ENCODE measurements at regions not wholly inside any gene's neighbourhood (a gene's known extent, or its start where the extent isn't known, plus 50 kb on each side); places are given as distances from the start of the nearest gene placed in this dataset.

DNA sequence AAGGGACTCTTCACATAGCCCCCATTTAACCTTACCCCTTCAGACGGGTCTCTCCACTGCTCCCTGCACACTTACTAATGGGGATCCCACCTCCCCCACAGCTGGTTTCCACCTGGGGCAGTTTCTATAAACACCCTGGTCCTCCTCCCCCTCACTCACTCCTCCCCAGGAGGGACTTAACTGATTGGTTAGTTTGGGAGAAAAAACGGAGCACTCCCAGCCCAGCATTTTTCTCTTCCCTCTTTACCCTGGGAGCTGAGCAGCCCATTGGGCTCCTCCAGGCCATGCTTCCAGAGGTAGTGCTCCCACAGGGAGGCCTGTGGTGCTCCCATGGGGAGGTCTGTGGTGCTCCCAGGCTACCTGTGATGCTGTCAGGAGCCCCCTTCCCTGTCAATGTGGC lies 93.7 kb downstream of the MIS18A start (continued):
- TF ChIP-seq, protein P1, sequence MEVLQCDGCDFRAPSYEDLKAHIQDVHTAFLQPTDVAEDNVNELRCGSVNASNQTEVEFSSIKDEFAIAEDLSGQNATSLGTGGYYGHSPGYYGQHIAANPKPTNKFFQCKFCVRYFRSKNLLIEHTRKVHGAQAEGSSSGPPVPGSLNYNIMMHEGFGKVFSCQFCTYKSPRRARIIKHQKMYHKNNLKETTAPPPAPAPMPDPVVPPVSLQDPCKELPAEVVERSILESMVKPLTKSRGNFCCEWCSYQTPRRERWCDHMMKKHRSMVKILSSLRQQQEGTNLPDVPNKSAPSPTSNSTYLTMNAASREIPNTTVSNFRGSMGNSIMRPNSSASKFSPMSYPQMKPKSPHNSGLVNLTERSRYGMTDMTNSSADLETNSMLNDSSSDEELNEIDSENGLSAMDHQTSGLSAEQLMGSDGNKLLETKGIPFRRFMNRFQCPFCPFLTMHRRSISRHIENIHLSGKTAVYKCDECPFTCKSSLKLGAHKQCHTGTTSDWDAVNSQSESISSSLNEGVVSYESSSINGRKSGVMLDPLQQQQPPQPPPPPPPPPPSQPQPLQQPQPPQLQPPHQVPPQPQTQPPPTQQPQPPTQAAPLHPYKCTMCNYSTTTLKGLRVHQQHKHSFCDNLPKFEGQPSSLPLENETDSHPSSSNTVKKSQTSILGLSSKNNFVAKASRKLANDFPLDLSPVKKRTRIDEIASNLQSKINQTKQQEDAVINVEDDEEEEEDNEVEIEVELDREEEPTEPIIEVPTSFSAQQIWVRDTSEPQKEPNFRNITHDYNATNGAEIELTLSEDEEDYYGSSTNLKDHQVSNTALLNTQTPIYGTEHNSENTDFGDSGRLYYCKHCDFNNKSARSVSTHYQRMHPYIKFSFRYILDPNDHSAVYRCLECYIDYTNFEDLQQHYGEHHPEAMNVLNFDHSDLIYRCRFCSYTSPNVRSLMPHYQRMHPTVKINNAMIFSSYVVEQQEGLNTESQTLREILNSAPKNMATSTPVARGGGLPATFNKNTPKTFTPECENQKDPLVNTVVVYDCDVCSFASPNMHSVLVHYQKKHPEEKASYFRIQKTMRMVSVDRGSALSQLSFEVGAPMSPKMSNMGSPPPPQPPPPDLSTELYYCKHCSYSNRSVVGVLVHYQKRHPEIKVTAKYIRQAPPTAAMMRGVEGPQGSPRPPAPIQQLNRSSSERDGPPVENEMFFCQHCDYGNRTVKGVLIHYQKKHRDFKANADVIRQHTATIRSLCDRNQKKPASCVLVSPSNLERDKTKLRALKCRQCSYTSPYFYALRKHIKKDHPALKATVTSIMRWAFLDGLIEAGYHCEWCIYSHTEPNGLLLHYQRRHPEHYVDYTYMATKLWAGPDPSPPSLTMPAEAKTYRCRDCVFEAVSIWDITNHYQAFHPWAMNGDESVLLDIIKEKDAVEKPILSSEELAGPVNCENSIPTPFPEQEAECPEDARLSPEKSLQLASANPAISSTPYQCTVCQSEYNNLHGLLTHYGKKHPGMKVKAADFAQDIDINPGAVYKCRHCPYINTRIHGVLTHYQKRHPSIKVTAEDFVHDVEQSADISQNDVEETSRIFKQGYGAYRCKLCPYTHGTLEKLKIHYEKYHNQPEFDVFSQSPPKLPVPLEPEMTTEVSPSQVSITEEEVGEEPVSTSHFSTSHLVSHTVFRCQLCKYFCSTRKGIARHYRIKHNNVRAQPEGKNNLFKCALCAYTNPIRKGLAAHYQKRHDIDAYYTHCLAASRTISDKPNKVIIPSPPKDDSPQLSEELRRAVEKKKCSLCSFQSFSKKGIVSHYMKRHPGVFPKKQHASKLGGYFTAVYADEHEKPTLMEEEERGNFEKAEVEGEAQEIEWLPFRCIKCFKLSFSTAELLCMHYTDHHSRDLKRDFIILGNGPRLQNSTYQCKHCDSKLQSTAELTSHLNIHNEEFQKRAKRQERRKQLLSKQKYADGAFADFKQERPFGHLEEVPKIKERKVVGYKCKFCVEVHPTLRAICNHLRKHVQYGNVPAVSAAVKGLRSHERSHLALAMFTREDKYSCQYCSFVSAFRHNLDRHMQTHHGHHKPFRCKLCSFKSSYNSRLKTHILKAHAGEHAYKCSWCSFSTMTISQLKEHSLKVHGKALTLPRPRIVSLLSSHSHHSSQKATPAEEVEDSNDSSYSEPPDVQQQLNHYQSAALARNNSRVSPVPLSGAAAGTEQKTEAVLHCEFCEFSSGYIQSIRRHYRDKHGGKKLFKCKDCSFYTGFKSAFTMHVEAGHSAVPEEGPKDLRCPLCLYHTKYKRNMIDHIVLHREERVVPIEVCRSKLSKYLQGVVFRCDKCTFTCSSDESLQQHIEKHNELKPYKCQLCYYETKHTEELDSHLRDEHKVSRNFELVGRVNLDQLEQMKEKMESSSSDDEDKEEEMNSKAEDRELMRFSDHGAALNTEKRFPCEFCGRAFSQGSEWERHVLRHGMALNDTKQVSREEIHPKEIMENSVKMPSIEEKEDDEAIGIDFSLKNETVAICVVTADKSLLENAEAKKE (CRISPR knock-in tag; IDR thresholded peaks at IDR 0.05), result no peak
- TF ChIP-seq EZH2 (IDR thresholded peaks at IDR 0.05; ENCODE audit: low read depth, unreplicated experiment) (no peak), POLR2AphosphoS5 (IDR thresholded peaks at IDR 0.05; ENCODE audit: low read depth) (no peak)

DNA sequence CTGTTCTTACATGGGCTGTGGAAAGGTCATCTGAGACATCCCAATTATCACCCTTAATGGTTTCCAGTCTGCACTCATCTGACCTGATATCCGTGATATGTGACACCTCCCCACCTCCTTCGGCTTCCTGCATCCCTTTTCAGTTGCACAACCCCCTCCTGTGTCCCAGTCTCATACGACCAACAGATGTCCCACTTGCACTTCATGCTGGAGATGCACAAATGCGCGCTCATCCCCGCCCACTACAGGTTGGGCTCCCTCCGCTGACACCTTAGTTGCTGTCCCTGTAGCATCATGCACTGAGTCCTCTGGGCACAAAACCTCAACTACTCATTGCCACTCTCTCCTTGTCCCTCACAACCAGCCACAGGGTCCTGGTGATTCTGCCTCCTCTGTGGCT lies 94.4 kb downstream of the MIS18A start:
- H3K4me3 Mint-ChIP-seq, result no peak overlapping the region
- 0 out of 2 replicates have a peak, but pooled peaks cover 3% of the 10 kb centered on the region for H3K9me2 ChIP-seq (ENCODE audit: insufficient read depth)
- H3K27me3 ChIP-seq (ENCODE audit: insufficient read depth), result no peaks in the 10 kb centered on the region
- no peaks in the 10 kb centered on the region; the same call in 2 of the 3 replicates for H3K9me3 Mint-ChIP-seq
- no peaks in the 10 kb centered on the region for H3F3A ChIP-seq (replicated peaks; ENCODE audit: low read depth)
- ATAC-seq (no peak; the same call in 2 of the 3 replicates), DNase-seq (ENCODE audit: low spot score) (peak; percentile 5)
- no peak overlapping the region for H3K27ac Mint-ChIP-seq
- no peak for TF ChIP-seq STAT1 (IDR thresholded peaks at IDR 0.05; ENCODE audit: unreplicated experiment)
- no peak for TF ChIP-seq CREB1 (CRISPR knock-in tag; IDR thresholded peaks at IDR 0.05; ENCODE audit: low read depth)
- TF ChIP-seq POLR2AphosphoS5 (IDR thresholded peaks at IDR 0.05; ENCODE audit: low read depth), result no peak
- TF ChIP-seq ZNF114 (CRISPR knock-in tag; IDR thresholded peaks at IDR 0.05), result no peak
- TF ChIP-seq, protein P2, sequence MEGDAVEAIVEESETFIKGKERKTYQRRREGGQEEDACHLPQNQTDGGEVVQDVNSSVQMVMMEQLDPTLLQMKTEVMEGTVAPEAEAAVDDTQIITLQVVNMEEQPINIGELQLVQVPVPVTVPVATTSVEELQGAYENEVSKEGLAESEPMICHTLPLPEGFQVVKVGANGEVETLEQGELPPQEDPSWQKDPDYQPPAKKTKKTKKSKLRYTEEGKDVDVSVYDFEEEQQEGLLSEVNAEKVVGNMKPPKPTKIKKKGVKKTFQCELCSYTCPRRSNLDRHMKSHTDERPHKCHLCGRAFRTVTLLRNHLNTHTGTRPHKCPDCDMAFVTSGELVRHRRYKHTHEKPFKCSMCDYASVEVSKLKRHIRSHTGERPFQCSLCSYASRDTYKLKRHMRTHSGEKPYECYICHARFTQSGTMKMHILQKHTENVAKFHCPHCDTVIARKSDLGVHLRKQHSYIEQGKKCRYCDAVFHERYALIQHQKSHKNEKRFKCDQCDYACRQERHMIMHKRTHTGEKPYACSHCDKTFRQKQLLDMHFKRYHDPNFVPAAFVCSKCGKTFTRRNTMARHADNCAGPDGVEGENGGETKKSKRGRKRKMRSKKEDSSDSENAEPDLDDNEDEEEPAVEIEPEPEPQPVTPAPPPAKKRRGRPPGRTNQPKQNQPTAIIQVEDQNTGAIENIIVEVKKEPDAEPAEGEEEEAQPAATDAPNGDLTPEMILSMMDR (conservative IDR thresholded peaks at IDR 0.05; ENCODE audit: low read depth in 2 of 2), result peak in 1 of 2 experiments; percentile 31; a peak in 1 of 4 replicates
- TF ChIP-seq, protein P3, sequence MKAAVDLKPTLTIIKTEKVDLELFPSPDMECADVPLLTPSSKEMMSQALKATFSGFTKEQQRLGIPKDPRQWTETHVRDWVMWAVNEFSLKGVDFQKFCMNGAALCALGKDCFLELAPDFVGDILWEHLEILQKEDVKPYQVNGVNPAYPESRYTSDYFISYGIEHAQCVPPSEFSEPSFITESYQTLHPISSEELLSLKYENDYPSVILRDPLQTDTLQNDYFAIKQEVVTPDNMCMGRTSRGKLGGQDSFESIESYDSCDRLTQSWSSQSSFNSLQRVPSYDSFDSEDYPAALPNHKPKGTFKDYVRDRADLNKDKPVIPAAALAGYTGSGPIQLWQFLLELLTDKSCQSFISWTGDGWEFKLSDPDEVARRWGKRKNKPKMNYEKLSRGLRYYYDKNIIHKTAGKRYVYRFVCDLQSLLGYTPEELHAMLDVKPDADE (IDR thresholded peaks at IDR 0.05), result no peak
- H3K79me2 ChIP-seq (replicated peaks; ENCODE audit: insufficient read depth), result no peaks in the 10 kb centered on the region
- H2AFZ ChIP-seq, result no peak overlapping the region
- H3K4me1 ChIP-seq (ENCODE audit: insufficient read depth), result no peaks in the 10 kb centered on the region
- peaks cover 6% of the 10 kb centered on the region for H3K27me3 Mint-ChIP-seq (ENCODE audit: insufficient read depth, low read depth, poor library complexity)
- no peaks in the 10 kb centered on the region for H3K36me3 ChIP-seq (ENCODE audit: insufficient read depth)
- H3K36me3 Mint-ChIP-seq (ENCODE audit: low read depth), result no peaks in the 10 kb centered on the region
- peaks cover 15% of the 10 kb centered on the region for H3K4me1 Mint-ChIP-seq
- H3K27ac ChIP-seq (ENCODE audit: low read depth), result no peak overlapping the region
- no peak overlapping the region for H3K4me2 ChIP-seq
- no peak overlapping the region for H3K4me3 ChIP-seq
- H4K20me1 ChIP-seq (replicated peaks; ENCODE audit: insufficient read depth), result no peaks in the 10 kb centered on the region
